Cardiac muscle cell (in vitro differentiated cells and primary cell): ENCODE measurements at regions not wholly inside any gene's neighbourhood (a gene's known extent, or its start where the extent isn't known, plus 50 kb on each side); places are given as distances from the start of the nearest gene placed in this dataset.
A peak's percentile ranks its signal among the peaks of the same experiment; 100 is the strongest.

Source experiments
- DNase-seq, 2 donors: peaks; one replicate each; pipeline versions ENCODE4 v3.0.0 to v3.0.0-alpha.2; 2010 to 2017; ENCODE audit warnings: low read depth in 1 of 2, low spot score in 1 of 2
- H3K27ac ChIP-seq: fragments of 200-600 bp; sonication (generic); 2 replicates; pipeline ENCODE4 v1.5.1; 2016
- H3K27me3 ChIP-seq: fragments of 200-600 bp; sonication (generic); 2 replicates; pipeline ENCODE4 v1.6.0; 2016; ENCODE audit warnings: control low read depth
- H3K36me3 ChIP-seq: fragments of 200-600 bp; sonication (generic); 2 replicates; pipeline ENCODE4 v1.5.1; 2016; ENCODE audit warnings: control low read depth
- H3K4me1 ChIP-seq: fragments of 200-600 bp; sonication (generic); 2 replicates; pipeline ENCODE4 v1.8.1; 2017; ENCODE audit warnings: low read depth, mild to moderate bottlenecking, mixed run types
- H3K4me3 ChIP-seq: fragments of 200-600 bp; sonication (generic); 2 replicates; pipeline ENCODE4 v1.5.1; 2016; ENCODE audit warnings: mild to moderate bottlenecking
- H3K9me3 ChIP-seq: fragments of 200-600 bp; sonication (generic); 2 replicates; pipeline ENCODE4 v1.5.1; 2017; ENCODE audit warnings: low read depth, mild to moderate bottlenecking, control low read depth
- TF ChIP-seq, protein P1 (sequence below): IDR thresholded peaks from 2 replicates; pipeline ENCODE4 v1.5.1; 2012; ENCODE audit warnings: low read depth, mild to moderate bottlenecking, low read length

GRCh38 chr10:98332623-98333269 lies 64.8 kb upstream of the LOXL4 start:
- TF ChIP-seq, protein P1, sequence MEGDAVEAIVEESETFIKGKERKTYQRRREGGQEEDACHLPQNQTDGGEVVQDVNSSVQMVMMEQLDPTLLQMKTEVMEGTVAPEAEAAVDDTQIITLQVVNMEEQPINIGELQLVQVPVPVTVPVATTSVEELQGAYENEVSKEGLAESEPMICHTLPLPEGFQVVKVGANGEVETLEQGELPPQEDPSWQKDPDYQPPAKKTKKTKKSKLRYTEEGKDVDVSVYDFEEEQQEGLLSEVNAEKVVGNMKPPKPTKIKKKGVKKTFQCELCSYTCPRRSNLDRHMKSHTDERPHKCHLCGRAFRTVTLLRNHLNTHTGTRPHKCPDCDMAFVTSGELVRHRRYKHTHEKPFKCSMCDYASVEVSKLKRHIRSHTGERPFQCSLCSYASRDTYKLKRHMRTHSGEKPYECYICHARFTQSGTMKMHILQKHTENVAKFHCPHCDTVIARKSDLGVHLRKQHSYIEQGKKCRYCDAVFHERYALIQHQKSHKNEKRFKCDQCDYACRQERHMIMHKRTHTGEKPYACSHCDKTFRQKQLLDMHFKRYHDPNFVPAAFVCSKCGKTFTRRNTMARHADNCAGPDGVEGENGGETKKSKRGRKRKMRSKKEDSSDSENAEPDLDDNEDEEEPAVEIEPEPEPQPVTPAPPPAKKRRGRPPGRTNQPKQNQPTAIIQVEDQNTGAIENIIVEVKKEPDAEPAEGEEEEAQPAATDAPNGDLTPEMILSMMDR: no peak
- H3K27ac ChIP-seq: no peak overlapping the region
- no peak for DNase-seq
- no peaks in the 10 kb centered on the region for H3K9me3 ChIP-seq
- no peaks in the 10 kb centered on the region for H3K27me3 ChIP-seq
- H3K4me1 ChIP-seq: no peaks in the 10 kb centered on the region
- no peak overlapping the region for H3K4me3 ChIP-seq
- no peaks in the 10 kb centered on the region for H3K36me3 ChIP-seq

DNA sequence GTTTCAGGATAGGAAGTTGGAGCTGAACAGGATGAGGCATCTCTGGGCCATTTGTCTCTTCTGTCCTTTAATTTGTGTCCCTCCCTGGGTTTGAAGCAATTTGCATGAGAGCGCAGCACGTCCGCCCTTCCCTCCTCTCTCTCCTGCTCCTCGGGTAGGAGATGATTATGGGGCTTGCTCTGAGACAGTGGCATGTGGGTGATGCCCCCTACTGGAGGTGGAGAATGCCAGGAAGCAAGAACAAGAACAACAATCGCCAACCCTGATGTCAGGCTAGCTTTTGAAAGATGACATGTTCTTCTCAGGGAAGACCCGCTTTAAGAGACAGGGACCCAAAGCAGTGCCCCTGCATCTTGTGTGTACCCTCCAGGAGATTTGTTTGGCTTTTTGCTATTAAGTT lies 63.9 kb upstream of the LOXL4 start:
- Histone ChIP-seq H3K27me3 (no peaks in the 10 kb centered on the region), H3K27ac (no peak overlapping the region), H3K4me1 (no peaks in the 10 kb centered on the region), H3K9me3 (no peaks in the 10 kb centered on the region), H3K36me3 (no peaks in the 10 kb centered on the region), H3K4me3 (no peak overlapping the region)
- TF ChIP-seq, protein P1: peak; percentile 49
- no peak for DNase-seq

DNA sequence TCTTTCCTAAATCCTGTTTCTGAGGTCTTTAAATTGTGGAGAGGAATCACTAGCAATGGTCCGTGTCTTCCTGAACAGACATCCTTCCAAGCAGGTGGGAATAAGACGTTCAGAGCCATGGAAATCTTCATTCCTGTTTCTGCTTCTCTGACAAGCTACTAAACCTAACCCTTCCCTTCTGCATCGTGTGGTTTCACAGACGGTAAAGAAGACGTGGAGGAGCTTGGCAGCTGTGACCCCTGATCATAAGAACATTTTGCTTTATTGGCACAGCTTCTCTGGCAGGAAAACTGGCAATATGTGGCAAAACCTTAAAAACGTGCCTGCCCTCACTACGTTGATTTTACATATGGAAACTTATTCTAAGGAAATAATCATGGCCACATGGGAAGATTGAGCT lies 63.0 kb upstream of the LOXL4 start:
- TF ChIP-seq, protein P1: no peak
- Histone ChIP-seq H3K27me3 (no peaks in the 10 kb centered on the region), H3K36me3 (no peaks in the 10 kb centered on the region), H3K4me1 (no peaks in the 10 kb centered on the region), H3K4me3 (no peak overlapping the region), H3K9me3 (no peaks in the 10 kb centered on the region), H3K27ac (no peak overlapping the region)
- no peak for DNase-seq

GRCh38 chr10:98328640-98329039 lies 60.6 kb upstream of the LOXL4 start:
- no peak for DNase-seq
- Histone ChIP-seq H3K36me3 (no peaks in the 10 kb centered on the region), H3K27ac (no peak overlapping the region), H3K4me1 (no peaks in the 10 kb centered on the region), H3K27me3 (no peaks in the 10 kb centered on the region), H3K4me3 (no peak overlapping the region), H3K9me3 (no peaks in the 10 kb centered on the region)
- TF ChIP-seq, protein P1: no peak

DNA sequence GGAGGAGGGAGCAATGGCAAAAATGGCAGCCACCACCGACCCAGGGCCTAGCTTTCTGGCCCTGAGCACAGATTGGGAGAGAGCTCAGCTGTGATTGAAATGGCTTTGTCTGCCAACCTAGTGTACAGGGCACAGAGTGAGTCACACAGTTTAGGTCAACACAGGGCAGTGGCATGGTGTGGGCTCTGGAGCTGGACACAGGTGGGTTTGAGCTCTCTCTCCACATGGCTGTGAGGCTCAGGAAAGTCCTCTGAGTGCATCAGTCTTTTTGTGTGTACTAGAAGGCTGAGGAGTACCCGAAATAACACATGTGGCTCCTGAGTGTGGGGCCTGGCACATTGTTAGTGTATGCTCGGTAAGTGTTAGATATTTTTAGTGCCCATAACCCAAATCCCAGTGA lies 60.2 kb upstream of the LOXL4 start:
- no peaks in the 10 kb centered on the region for H3K9me3 ChIP-seq
- no peaks in the 10 kb centered on the region for H3K36me3 ChIP-seq
- H3K4me1 ChIP-seq: peaks cover 2% of the 10 kb centered on the region
- H3K27me3 ChIP-seq: no peaks in the 10 kb centered on the region
- TF ChIP-seq, protein P1: no peak
- H3K4me3 ChIP-seq: no peak overlapping the region
- DNase-seq: no peak
- no peak overlapping the region for H3K27ac ChIP-seq
